Retinal pigment epithelial cell (primary cell): ENCODE measurements at regions not wholly inside any gene's neighbourhood (a gene's known extent, or its start where the extent isn't known, plus 50 kb on each side); places are given as distances from the start of the nearest gene placed in this dataset.
"Not testable (repeated sequence)": the region's sequence is repeated elsewhere in the genome, so short reads cannot be mapped to it uniquely, and the experiment has no call there.

Experiments
- DNase-seq: peaks from one replicate; pipeline ENCODE4 v3.0.0-alpha.2; 2010; ENCODE audit warnings: low read depth
- H3K4me3 ChIP-seq: 2 replicates; pipeline ENCODE4 v1.5.1; 2011; ENCODE audit warnings: mild to moderate bottlenecking, low read length, control low read depth, moderate library complexity
- CTCF ChIP-seq: conservative IDR thresholded peaks from 2 replicates; pipeline ENCODE4 v1.5.1; 2011; ENCODE audit warnings: low read depth, low read length, control low read depth, inconsistent platforms

GRCh38 chr13:54402495-54402894 lies 1373.9 kb downstream of the OLFM4 start:
- no peak for TF ChIP-seq CTCF
- DNase-seq, result no peak
- H3K4me3 ChIP-seq, result no peak overlapping the region

GRCh38 chr13:54415753-54416366 lies 1387.2 kb downstream of the OLFM4 start:
- DNase-seq, result no peak
- no peak for TF ChIP-seq CTCF
- no peak overlapping the region for H3K4me3 ChIP-seq

GRCh38 chr13:54422946-54423345 lies 1394.3 kb downstream of the OLFM4 start:
- DNase-seq, H3K4me3 ChIP-seq: not testable (repeated sequence)

- H3K4me3 ChIP-seq, result no peak overlapping the region
- TF ChIP-seq CTCF, result no peak
Observed at GRCh38 chr13:54424344-54424743, 1395.7 kb downstream of the OLFM4 start.

GRCh38 chr13:54433493-54434206 lies 1405.0 kb downstream of the OLFM4 start:
- no peak for DNase-seq
- TF ChIP-seq CTCF, result no peak
- no peak overlapping the region for H3K4me3 ChIP-seq

More at GRCh38 chr13:54424344-54424743, 1395.7 kb downstream of the OLFM4 start:
- no peak for DNase-seq

GRCh38 chr13:54440853-54441400 lies 1412.3 kb downstream of the OLFM4 start:
- H3K4me3 ChIP-seq, DNase-seq: not testable (repeated sequence)

- TF ChIP-seq CTCF, result no peak
- H3K4me3 ChIP-seq, result no peak overlapping the region
- DNase-seq, result no peak
Observed at GRCh38 chr13:54445453-54445852, 1416.8 kb downstream of the OLFM4 start.

- TF ChIP-seq CTCF, result no peak
- no peak for DNase-seq
- no peak overlapping the region for H3K4me3 ChIP-seq
Observed at GRCh38 chr13:54445865-54446264, 1417.3 kb downstream of the OLFM4 start.
